ENCODE measurements at regions not wholly inside any gene's neighbourhood (a gene's known extent, or its start where the extent isn't known, plus 50 kb on each side); places are given as distances from the start of the nearest gene placed in this dataset.

DNA sequence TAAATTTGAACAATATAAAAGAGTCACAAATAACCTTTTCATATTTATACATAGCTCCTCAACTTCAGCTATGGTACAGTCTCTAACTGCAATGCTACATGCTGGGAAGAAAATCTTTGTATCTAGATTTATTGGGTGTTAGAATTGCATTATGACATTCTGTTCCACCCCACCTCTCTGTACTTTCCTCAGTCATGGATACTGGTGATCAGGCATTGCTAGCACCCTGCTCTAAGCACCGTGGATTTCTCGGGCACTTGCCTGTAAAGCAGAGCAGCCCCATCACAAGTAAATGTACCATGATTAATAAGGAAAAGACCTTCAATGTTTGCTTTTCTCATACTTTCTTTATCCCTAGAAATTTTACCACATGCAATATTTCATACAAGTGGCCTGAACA lies 1028.9 kb upstream of the INTU start:
- no peak overlapping the region for H3K9ac ChIP-seq (replicated peaks; ENCODE audit: extremely low read depth, insufficient read depth, low read length)
- DNase-seq (ENCODE audit: low read depth, low spot score) (no peak), FAIRE-seq (no peak)
- no peaks in the 10 kb centered on the region for H4K20me1 ChIP-seq (replicated peaks; ENCODE audit: control insufficient read depth, extremely low read depth, insufficient read depth, low read length)
- no peak overlapping the region for H3K4me3 ChIP-seq (replicated peaks in 1 of 3; ENCODE audit: insufficient read depth in 1 of 3, low read depth in 1 of 3, low read length in 3 of 3)
- POLR2A ChIA-PET: no interaction called here
- H2AFZ ChIP-seq (ENCODE audit: low read depth, low read length): no peak overlapping the region
- intact Hi-C loops (cut with micrococcal nuclease): loop anchor here (10.0 kb wide), 1 partner anchor 849 kb away; no protein-coding TSS in a partner anchor
- dilution Hi-C loops (cut with MboI; ENCODE audit: extremely low pct_ligation_motif_present, low sequenced_read_pairs): no loop called here
- CTCF ChIA-PET: interaction anchor here (0.7 to 4.2 kb wide), 13 partner anchors 11 to 1290 kb away, joined by 3 to 39 read pairs (median 4); partner anchors contain the start of gene FAT4
- no peak overlapping the region for H3K4me2 ChIP-seq (ENCODE audit: insufficient read depth, low read length)
- H3K27me3 ChIP-seq (ENCODE audit: control insufficient read depth in 2 of 2, insufficient read depth in 2 of 2, low read length in 2 of 2): no peaks in the 10 kb centered on the region
- BruUV-seq (replicated peaks): no TSS peak
- no peaks in the 10 kb centered on the region for H3K79me2 ChIP-seq (ENCODE audit: control insufficient read depth, insufficient read depth, low read length)
- no peaks in the 10 kb centered on the region for H3K4me1 ChIP-seq (ENCODE audit: control insufficient read depth, extremely low read depth, insufficient read depth, low read length)
- no peaks in the 10 kb centered on the region for H3K9me3 ChIP-seq (replicated peaks; ENCODE audit: control insufficient read depth, insufficient read depth, low read length)
- TF ChIP-seq MYC (IDR thresholded peaks at IDR 0.05; ENCODE audit: low read depth, low read length): no peak
- TF ChIP-seq POLR2AphosphoS5 (IDR thresholded peaks at IDR 0.05; ENCODE audit: insufficient read depth, low read depth, low read length): no peak
- TF ChIP-seq, protein P1, sequence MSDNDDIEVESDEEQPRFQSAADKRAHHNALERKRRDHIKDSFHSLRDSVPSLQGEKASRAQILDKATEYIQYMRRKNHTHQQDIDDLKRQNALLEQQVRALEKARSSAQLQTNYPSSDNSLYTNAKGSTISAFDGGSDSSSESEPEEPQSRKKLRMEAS (IDR thresholded peaks at IDR 0.05; ENCODE audit: insufficient read depth, insufficient read length): no peak
- TF ChIP-seq GATA2 (IDR thresholded peaks at IDR 0.05; ENCODE audit: insufficient read depth, insufficient read length, low read depth, low read length): no peak
- TF ChIP-seq POLR2A (IDR thresholded peaks at IDR 0.05; ENCODE audit: low read depth, low read length): no peak
- TF ChIP-seq EZH2 (IDR thresholded peaks at IDR 0.05; ENCODE audit: borderline replicate concordance, low read depth, low read length, severe bottlenecking): no peak
- no peak for TF ChIP-seq FOS (IDR thresholded peaks at IDR 0.05; ENCODE audit: borderline replicate concordance, insufficient read depth, low read length)
- TF ChIP-seq, protein P2, sequence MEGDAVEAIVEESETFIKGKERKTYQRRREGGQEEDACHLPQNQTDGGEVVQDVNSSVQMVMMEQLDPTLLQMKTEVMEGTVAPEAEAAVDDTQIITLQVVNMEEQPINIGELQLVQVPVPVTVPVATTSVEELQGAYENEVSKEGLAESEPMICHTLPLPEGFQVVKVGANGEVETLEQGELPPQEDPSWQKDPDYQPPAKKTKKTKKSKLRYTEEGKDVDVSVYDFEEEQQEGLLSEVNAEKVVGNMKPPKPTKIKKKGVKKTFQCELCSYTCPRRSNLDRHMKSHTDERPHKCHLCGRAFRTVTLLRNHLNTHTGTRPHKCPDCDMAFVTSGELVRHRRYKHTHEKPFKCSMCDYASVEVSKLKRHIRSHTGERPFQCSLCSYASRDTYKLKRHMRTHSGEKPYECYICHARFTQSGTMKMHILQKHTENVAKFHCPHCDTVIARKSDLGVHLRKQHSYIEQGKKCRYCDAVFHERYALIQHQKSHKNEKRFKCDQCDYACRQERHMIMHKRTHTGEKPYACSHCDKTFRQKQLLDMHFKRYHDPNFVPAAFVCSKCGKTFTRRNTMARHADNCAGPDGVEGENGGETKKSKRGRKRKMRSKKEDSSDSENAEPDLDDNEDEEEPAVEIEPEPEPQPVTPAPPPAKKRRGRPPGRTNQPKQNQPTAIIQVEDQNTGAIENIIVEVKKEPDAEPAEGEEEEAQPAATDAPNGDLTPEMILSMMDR (IDR thresholded peaks at IDR 0.05; ENCODE audit: extremely low read depth in 1 of 2, insufficient read depth in 1 of 2, low read depth in 1 of 2, low read length in 2 of 2): no peak
- no peak for TF ChIP-seq JUN (IDR thresholded peaks at IDR 0.05; ENCODE audit: borderline replicate concordance, insufficient read depth, insufficient read length, low read depth)
- no peaks in the 10 kb centered on the region for H3K9me1 ChIP-seq (replicated peaks; ENCODE audit: control insufficient read depth, extremely low read depth, insufficient read depth, low read length)
- no peak overlapping the region for H3K27ac ChIP-seq (ENCODE audit: insufficient read depth, low read depth, low read length)
- H3K36me3 ChIP-seq (ENCODE audit: control insufficient read depth in 2 of 2, extremely low read depth in 1 of 2, insufficient read depth in 2 of 2, low read length in 2 of 2): no peaks in the 10 kb centered on the region
